H1 (cell line): ENCODE measurements at regions not wholly inside any gene's neighbourhood (a gene's known extent, or its start where the extent isn't known, plus 50 kb on each side); places are given as distances from the start of the nearest gene placed in this dataset.

Source experiments
- CTCF ChIA-PET: fragments of 300-600 bp; sonication (Branson Sonifier 250); formaldehyde crosslinking; loops from one replicate; lab custom pipeline; 2021; ENCODE audit not compliant: partially characterized antibody; lab: Charles Lee
- POLR2A ChIA-PET: fragments of 300-600 bp; sonication (Branson Sonifier 250); formaldehyde crosslinking; loops from one replicate; lab custom pipeline; 2021; ENCODE audit warnings: inconsistent platforms; ENCODE audit not compliant: partially characterized antibody; lab: Charles Lee
- DNase-seq, 2 experiments: peaks; one replicate each; pipeline versions ENCODE4 v3.0.0 to v3.0.0-alpha.2; 2010 to 2022; ENCODE audit warnings: low spot score in 2 of 2, low read depth in 1 of 2, mixed read lengths in 1 of 2
- FAIRE-seq: peaks from 2 replicates; lab custom pipeline; 2011; peaks lifted over from hg19 to GRCh38; lab: Jason Lieb, UNC
- H2AFZ ChIP-seq: 2 replicates; pipeline ENCODE4 v1.8.1; 2012; ENCODE audit warnings: low read length, inconsistent platforms
- H2AK5ac ChIP-seq: 2 replicates; pipeline ENCODE4 v1.6.1; 2013; ENCODE audit warnings: low read depth, low read length
- H2BK120ac ChIP-seq: replicated peaks from 2 replicates; pipeline ENCODE3; 2013; ENCODE audit warnings: low read depth, low read length, inconsistent platforms
- H2BK12ac ChIP-seq: 2 replicates; pipeline ENCODE4 v1.6.1; 2013; ENCODE audit warnings: low read depth, low read length
- H2BK15ac ChIP-seq: 2 replicates; pipeline ENCODE4 v1.6.1; 2013; ENCODE audit warnings: low read length
- H2BK20ac ChIP-seq: 2 replicates; pipeline ENCODE4 v1.6.1; 2013; ENCODE audit warnings: low read length
- H2BK5ac ChIP-seq: 2 replicates; pipeline ENCODE4 v1.6.1; 2013; ENCODE audit warnings: low read depth, low read length
- H3K14ac ChIP-seq: 2 replicates; pipeline ENCODE4 v1.6.1; 2013; ENCODE audit warnings: inconsistent platforms; ENCODE audit not compliant: insufficient read length
- H3K18ac ChIP-seq: 2 replicates; pipeline ENCODE4 v1.6.1; 2013; ENCODE audit warnings: low read length; ENCODE audit errors: extremely low read depth
- H3K23ac ChIP-seq: 2 replicates; pipeline ENCODE4 v1.6.1; 2013; ENCODE audit warnings: inconsistent platforms; ENCODE audit not compliant: insufficient read length
- H3K23me2 ChIP-seq: 2 replicates; pipeline ENCODE4 v1.6.1; 2013; ENCODE audit warnings: low read depth, low read length
- H3K27ac ChIP-seq: 2 replicates; pipeline ENCODE4 v1.6.1; 2011; ENCODE audit warnings: low read depth, low read length, inconsistent platforms
- H3K27me3 ChIP-seq, 4 experiments: replicated peaks in 1 of 4; 1 replicate in 1 of 4; 2 replicates in 3 of 4; pipeline versions ENCODE4 v1.6.1 to v1.8.1; 2011 to 2013; ENCODE audit warnings: low read length in 3 of 4, mild to moderate bottlenecking in 3 of 4, inconsistent platforms in 2 of 4, mixed read lengths in 2 of 4, moderate library complexity in 1 of 4; ENCODE audit not compliant: control insufficient read depth in 3 of 4, insufficient read depth in 3 of 4; ENCODE audit errors: extremely low read depth in 1 of 4
- H3K36me3 ChIP-seq, 4 experiments: 2 replicates each; pipeline versions ENCODE4 v1.6.1 to v1.8.1; 2011 to 2013; ENCODE audit warnings: mild to moderate bottlenecking in 4 of 4, low read length in 3 of 4, moderate library complexity in 2 of 4, control low read depth in 1 of 4, inconsistent platforms in 1 of 4; ENCODE audit not compliant: insufficient read depth in 4 of 4, control insufficient read depth in 2 of 4
- H3K4ac ChIP-seq: replicated peaks from 2 replicates; pipeline ENCODE3; 2013; ENCODE audit warnings: low read length, low read depth, mixed read lengths, inconsistent platforms; ENCODE audit not compliant: insufficient read length
- H3K4me1 ChIP-seq, 4 experiments: replicated peaks in 1 of 4; 1 replicate in 1 of 4; 2 replicates in 3 of 4; pipeline versions ENCODE4 v1.6.1 to v1.8.1; 2011 to 2013; ENCODE audit warnings: low read length in 3 of 4, inconsistent platforms in 2 of 4, mixed read lengths in 1 of 4; ENCODE audit not compliant: insufficient read depth in 4 of 4, control insufficient read depth in 3 of 4
- H3K4me2 ChIP-seq, 2 experiments: 2 replicates each; pipeline versions ENCODE4 v1.6.1 to v1.8.1; 2011 to 2013; ENCODE audit warnings: low read depth in 2 of 2, low read length in 2 of 2, control low read depth in 1 of 2, inconsistent platforms in 1 of 2, mild to moderate bottlenecking in 1 of 2; ENCODE audit not compliant: insufficient read depth in 1 of 2
- H3K4me3 ChIP-seq, 4 experiments: fragments of 200-600, 300-600 bp in 1 of 4; sonication (generic), shearing (Covaris generic), sonication (Bioruptor Twin) in 1 of 4; 2 replicates each; pipeline versions ENCODE4 v1.5.1 to v1.8.1; 2011 to 2016; ENCODE audit warnings: low read length in 4 of 4, low read depth in 3 of 4, control low read depth in 2 of 4, inconsistent platforms in 2 of 4, mild to moderate bottlenecking in 2 of 4, mixed read lengths in 1 of 4, moderate library complexity in 1 of 4; ENCODE audit not compliant: insufficient read depth in 2 of 4; ENCODE audit errors: extremely low read depth in 1 of 4
- H3K56ac ChIP-seq: replicated peaks from 2 replicates; pipeline ENCODE3; 2013; ENCODE audit warnings: low read depth, mild to moderate bottlenecking, mixed read lengths, low read length, inconsistent platforms; ENCODE audit not compliant: insufficient read length
- H3K79me1 ChIP-seq: 2 replicates; pipeline ENCODE4 v1.6.1; 2013; ENCODE audit warnings: low read depth, low read length, control low read depth
- H3K79me2 ChIP-seq, 2 experiments: 2 replicates each; pipeline versions ENCODE4 v1.6.1 to v1.8.1; 2012 to 2013; ENCODE audit warnings: low read length in 2 of 2, mild to moderate bottlenecking in 2 of 2, inconsistent platforms in 1 of 2; ENCODE audit not compliant: insufficient read depth in 2 of 2, control insufficient read depth in 1 of 2
- H3K9ac ChIP-seq, 4 experiments: replicated peaks in 1 of 4; 1 replicate in 1 of 4; 2 replicates in 3 of 4; pipeline versions ENCODE4 v1.6.1 to v1.8.1; 2011 to 2013; ENCODE audit warnings: low read depth in 3 of 4, low read length in 3 of 4, control low read depth in 2 of 4, mild to moderate bottlenecking in 2 of 4, moderate library complexity in 2 of 4, inconsistent platforms in 1 of 4; ENCODE audit errors: extremely low read depth in 1 of 4
- H3K9me3 ChIP-seq, 2 experiments: 2 replicates each; pipeline versions ENCODE4 v1.6.1 to v1.8.1; 2012 to 2013; ENCODE audit warnings: mild to moderate bottlenecking in 2 of 2, moderate library complexity in 2 of 2, control low read depth in 1 of 2, inconsistent platforms in 1 of 2, low read depth in 1 of 2, low read length in 1 of 2, mixed read lengths in 1 of 2; ENCODE audit not compliant: insufficient read depth in 2 of 2
- H4K20me1 ChIP-seq, 2 experiments: replicated peaks in 1 of 2; 2 replicates each; pipeline versions ENCODE3 to v1.8.1; 2011 to 2013; ENCODE audit warnings: inconsistent platforms in 2 of 2, low read length in 2 of 2, mild to moderate bottlenecking in 1 of 2; ENCODE audit not compliant: insufficient read depth in 2 of 2, control insufficient read depth in 1 of 2
- H4K5ac ChIP-seq: 2 replicates; pipeline ENCODE4 v1.6.1; 2013; ENCODE audit warnings: low read length, low read depth, mixed read lengths, inconsistent platforms; ENCODE audit not compliant: insufficient read length
- H4K8ac ChIP-seq: 2 replicates; pipeline ENCODE4 v1.8.0; 2013; ENCODE audit warnings: mild to moderate bottlenecking, moderate library complexity, low read length, inconsistent platforms; ENCODE audit not compliant: insufficient read depth; ENCODE audit errors: extremely low read depth
- H4K91ac ChIP-seq: replicated peaks from 2 replicates; pipeline ENCODE3; 2013; ENCODE audit warnings: low read length, mixed read lengths, inconsistent platforms; ENCODE audit not compliant: insufficient read length
- ASH2L ChIP-seq: fragments of 200-600, 300-600 bp; sonication (generic); IDR thresholded peaks from one replicate; pipeline ENCODE4 v1.7.1; 2017; ENCODE audit warnings: low read length
- E2F6 ChIP-seq: IDR thresholded peaks from 2 replicates; pipeline ENCODE4 v1.6.1; 2012; ENCODE audit warnings: inconsistent platforms
- NANOG ChIP-seq: IDR thresholded peaks from 2 replicates; pipeline ENCODE4 v1.6.1; 2011; ENCODE audit warnings: low read length, low read depth, mild to moderate bottlenecking, inconsistent platforms; ENCODE audit not compliant: insufficient read depth, poor library complexity, severe bottlenecking
- SP2 ChIP-seq: IDR thresholded peaks from 2 replicates; pipeline ENCODE4 v1.6.1; 2012; ENCODE audit warnings: mild to moderate bottlenecking, low read length, inconsistent platforms
- TAF1 ChIP-seq: IDR thresholded peaks from 2 replicates; pipeline ENCODE4 v1.6.1; 2011; ENCODE audit warnings: mild to moderate bottlenecking, low read depth, low read length
- TAF7 ChIP-seq: optimal IDR thresholded peaks from 2 replicates; pipeline ENCODE3; 2011; ENCODE audit warnings: low read depth, mild to moderate bottlenecking, inconsistent platforms, low read length, moderate library complexity, borderline replicate concordance
- WGBS, 2 experiments: shearing (Covaris generic) in 1 of 2; methylation state at CpG; one replicate each; pipeline versions ENCODE4 v1.1.6 to v1.1.7; 2013 to 2015; ENCODE audit warnings: low lambda C conversion rate in 2 of 2, mixed read lengths in 2 of 2, inconsistent platforms in 1 of 2, low coverage in 1 of 2, missing lambda C conversion rate in 1 of 2; ENCODE audit not compliant: insufficient replicate concordance in 2 of 2, insufficient coverage in 1 of 2, insufficient read length in 1 of 2; ENCODE audit errors: extremely low coverage in 1 of 2, missing lambda C conversion rate in 1 of 2; 5-methylcytosine and 5-hydroxymethylcytosine counted together

GRCh38 chr7:91533996-91534395 lies 269.8 kb downstream of the FZD1 start:
- TF ChIP-seq ASH2L (no peak), TAF1 (no peak), NANOG (no peak), E2F6 (no peak), SP2 (no peak), TAF7 (no peak)
- TF ChIP-seq, all 59 proteins: peak for 0
- Histone ChIP-seq H3K4me1 (peaks cover 0 to 3% (median 0%) of the 10 kb centered on the region in 4 experiments; a peak in 1 of 7 replicates), H2BK12ac (no peak overlapping the region), H2BK120ac (no peak overlapping the region), H3K9me3 (no peaks in the 10 kb centered on the region), H3K79me2 (no peaks in the 10 kb centered on the region), H3K23ac (no peak overlapping the region), H2BK5ac (no peak overlapping the region), H3K27ac (no peak overlapping the region), H3K4me3 (no peak overlapping the region), H3K9ac (no peak overlapping the region), H2BK20ac (no peak overlapping the region), H2AFZ (no peak overlapping the region), H3K4me2 (no peak overlapping the region), H3K18ac (no peak overlapping the region), H3K36me3 (no peaks in the 10 kb centered on the region), H4K5ac (no peak overlapping the region), H2AK5ac (no peak overlapping the region), H3K4ac (no peak overlapping the region), H3K27me3 (no peaks in the 10 kb centered on the region), H4K91ac (no peak overlapping the region), H4K20me1 (no peaks in the 10 kb centered on the region), H3K23me2 (no peaks in the 10 kb centered on the region), H3K79me1 (no peaks in the 10 kb centered on the region), H3K56ac (no peak overlapping the region), H3K14ac (no peak overlapping the region), H2BK15ac (no peak overlapping the region), H4K8ac (no peak overlapping the region)
- DNase-seq (no peak), FAIRE-seq (no peak)
- POLR2A ChIA-PET: no interaction called here
- 93% methylated on average over 1 of the region's 1 CpG; no CpG with 5 or more reads in 1 of the 2 experiments for WGBS, 2 experiments
- CTCF ChIA-PET: interaction anchor here (0.9 kb wide), 1 partner anchor 15 kb away, joined by 4 read pairs; no protein-coding TSS in a partner anchor
